ENCODE measurements at regions not wholly inside any gene's neighbourhood (a gene's known extent, or its start where the extent isn't known, plus 50 kb on each side); places are given as distances from the start of the nearest gene placed in this dataset.

DNA sequence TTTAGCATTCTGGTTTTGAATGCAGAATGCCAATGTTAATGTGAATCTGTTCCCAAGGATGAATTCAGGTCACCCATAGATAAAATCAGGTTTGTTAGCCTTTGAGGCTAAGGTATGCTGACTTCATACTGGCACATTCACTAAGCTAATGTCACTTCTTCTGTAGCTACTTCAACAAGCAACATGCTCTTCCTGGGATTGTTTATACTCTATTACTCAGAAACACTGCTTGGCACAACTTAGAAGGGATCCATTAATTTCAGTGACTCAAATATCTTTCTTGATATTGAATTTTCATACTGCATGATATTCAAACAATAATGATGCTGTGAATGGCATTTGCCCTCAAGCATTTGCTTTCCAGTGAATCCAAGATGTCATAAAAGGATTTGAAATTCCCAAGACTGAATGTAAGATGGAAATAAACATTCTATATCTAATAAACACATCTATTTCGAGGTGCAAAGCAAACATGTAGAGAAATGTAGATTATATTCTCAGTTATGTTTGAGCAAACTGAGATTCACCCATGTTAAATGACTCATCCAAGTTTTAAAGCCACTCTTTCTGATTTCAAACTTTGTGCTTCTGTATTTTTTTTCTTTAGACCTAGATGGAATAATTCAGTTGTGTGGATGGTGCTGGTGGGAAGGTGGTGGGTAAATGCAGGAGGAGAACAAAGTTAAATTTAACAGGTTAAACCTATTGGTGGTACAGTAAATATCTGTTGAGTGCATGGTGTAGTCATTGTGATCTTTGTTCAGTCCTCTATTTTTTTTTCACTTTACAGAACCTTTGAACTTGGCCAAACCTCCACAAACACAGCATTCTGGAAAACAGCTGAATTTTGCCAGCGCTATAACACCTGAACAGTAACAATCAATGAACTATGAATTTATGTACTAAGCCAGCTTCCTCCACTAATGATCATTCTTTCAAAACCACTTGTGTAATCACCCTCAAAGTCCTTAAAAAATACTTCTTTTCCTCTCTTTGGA lies 162.1 kb upstream of the XIRP2 start:
- Histone ChIP-seq H3K36me3 (ENCODE audit: insufficient read depth, low read length) (no peaks in the 10 kb centered on the region), H3K27ac (ENCODE audit: low read length) (no peak overlapping the region), H3F3A (ENCODE audit: insufficient read depth, low read length, poor library complexity, severe bottlenecking) (no peaks in the 10 kb centered on the region), H3K27me3 (ENCODE audit: insufficient read depth, low read depth, low read length) (no peaks in the 10 kb centered on the region), H3K9ac (ENCODE audit: low read length) (no peak overlapping the region), H2AFZ (ENCODE audit: low read depth, low read length) (no peak overlapping the region), H4K20me1 (ENCODE audit: insufficient read depth) (no peaks in the 10 kb centered on the region), H3K9me2 (ENCODE audit: insufficient read depth, low read length) (no peaks in the 10 kb centered on the region), H3K4me2 (ENCODE audit: low read length) (no peak overlapping the region), H3K79me2 (replicated peaks; ENCODE audit: insufficient read depth, low read length) (no peaks in the 10 kb centered on the region), H3K4me3 (ENCODE audit: low read length) (no peak overlapping the region), H3K9me3 (ENCODE audit: low read length) (peaks cover under 1% of the 10 kb centered on the region)
- TF ChIP-seq POLR2AphosphoS5 (IDR thresholded peaks at IDR 0.05) (no peak), TAF1 (IDR thresholded peaks at IDR 0.05; ENCODE audit: low read depth) (no peak), MXI1 (conservative IDR thresholded peaks at IDR 0.05; ENCODE audit: poor library complexity, severe bottlenecking) (no peak), RAD21 (conservative IDR thresholded peaks at IDR 0.05) (no peak), EZH2 (IDR thresholded peaks at IDR 0.05; ENCODE audit: borderline replicate concordance, insufficient read depth, low read length, poor library complexity, severe bottlenecking) (no peak), SMC3 (conservative IDR thresholded peaks at IDR 0.05; ENCODE audit: poor library complexity) (no peak), EP300 (conservative IDR thresholded peaks at IDR 0.05; ENCODE audit: poor library complexity, severe bottlenecking) (no peak)
- TF ChIP-seq, protein P1, sequence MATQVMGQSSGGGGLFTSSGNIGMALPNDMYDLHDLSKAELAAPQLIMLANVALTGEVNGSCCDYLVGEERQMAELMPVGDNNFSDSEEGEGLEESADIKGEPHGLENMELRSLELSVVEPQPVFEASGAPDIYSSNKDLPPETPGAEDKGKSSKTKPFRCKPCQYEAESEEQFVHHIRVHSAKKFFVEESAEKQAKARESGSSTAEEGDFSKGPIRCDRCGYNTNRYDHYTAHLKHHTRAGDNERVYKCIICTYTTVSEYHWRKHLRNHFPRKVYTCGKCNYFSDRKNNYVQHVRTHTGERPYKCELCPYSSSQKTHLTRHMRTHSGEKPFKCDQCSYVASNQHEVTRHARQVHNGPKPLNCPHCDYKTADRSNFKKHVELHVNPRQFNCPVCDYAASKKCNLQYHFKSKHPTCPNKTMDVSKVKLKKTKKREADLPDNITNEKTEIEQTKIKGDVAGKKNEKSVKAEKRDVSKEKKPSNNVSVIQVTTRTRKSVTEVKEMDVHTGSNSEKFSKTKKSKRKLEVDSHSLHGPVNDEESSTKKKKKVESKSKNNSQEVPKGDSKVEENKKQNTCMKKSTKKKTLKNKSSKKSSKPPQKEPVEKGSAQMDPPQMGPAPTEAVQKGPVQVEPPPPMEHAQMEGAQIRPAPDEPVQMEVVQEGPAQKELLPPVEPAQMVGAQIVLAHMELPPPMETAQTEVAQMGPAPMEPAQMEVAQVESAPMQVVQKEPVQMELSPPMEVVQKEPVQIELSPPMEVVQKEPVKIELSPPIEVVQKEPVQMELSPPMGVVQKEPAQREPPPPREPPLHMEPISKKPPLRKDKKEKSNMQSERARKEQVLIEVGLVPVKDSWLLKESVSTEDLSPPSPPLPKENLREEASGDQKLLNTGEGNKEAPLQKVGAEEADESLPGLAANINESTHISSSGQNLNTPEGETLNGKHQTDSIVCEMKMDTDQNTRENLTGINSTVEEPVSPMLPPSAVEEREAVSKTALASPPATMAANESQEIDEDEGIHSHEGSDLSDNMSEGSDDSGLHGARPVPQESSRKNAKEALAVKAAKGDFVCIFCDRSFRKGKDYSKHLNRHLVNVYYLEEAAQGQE (IDR thresholded peaks at IDR 0.05; ENCODE audit: borderline replicate concordance): no peak
- TF ChIP-seq, protein P2, sequence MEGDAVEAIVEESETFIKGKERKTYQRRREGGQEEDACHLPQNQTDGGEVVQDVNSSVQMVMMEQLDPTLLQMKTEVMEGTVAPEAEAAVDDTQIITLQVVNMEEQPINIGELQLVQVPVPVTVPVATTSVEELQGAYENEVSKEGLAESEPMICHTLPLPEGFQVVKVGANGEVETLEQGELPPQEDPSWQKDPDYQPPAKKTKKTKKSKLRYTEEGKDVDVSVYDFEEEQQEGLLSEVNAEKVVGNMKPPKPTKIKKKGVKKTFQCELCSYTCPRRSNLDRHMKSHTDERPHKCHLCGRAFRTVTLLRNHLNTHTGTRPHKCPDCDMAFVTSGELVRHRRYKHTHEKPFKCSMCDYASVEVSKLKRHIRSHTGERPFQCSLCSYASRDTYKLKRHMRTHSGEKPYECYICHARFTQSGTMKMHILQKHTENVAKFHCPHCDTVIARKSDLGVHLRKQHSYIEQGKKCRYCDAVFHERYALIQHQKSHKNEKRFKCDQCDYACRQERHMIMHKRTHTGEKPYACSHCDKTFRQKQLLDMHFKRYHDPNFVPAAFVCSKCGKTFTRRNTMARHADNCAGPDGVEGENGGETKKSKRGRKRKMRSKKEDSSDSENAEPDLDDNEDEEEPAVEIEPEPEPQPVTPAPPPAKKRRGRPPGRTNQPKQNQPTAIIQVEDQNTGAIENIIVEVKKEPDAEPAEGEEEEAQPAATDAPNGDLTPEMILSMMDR (IDR thresholded peaks at IDR 0.05; ENCODE audit: poor library complexity, severe bottlenecking): no peak

DNA sequence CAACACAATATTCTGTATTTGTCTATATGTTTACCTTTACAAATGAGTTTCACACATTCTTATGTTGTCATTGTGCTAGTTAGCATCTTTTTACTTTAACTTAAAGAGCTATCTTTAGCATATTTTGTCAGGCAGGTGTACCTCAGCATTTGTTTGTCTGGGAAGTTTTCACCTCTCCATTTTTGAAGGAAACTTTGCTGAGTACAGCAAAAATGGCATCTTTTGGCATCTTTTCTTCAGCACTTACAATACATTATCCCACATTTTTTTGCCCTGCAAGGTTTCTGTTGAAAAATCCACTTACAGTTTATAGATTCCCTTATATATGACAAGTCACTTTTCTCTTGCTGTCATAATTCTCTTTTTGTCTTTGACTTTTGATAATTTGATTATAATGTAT lies 171.3 kb upstream of the XIRP2 start:
- H3K9me2 ChIP-seq (ENCODE audit: insufficient read depth, low read length): no peaks in the 10 kb centered on the region
- H3K4me2 ChIP-seq (ENCODE audit: low read length): no peak overlapping the region
- no peaks in the 10 kb centered on the region for H3F3A ChIP-seq (ENCODE audit: insufficient read depth, low read length, poor library complexity, severe bottlenecking)
- H3K9me3 ChIP-seq (ENCODE audit: low read length): peaks cover 6% of the 10 kb centered on the region
- H4K20me1 ChIP-seq (ENCODE audit: insufficient read depth): no peaks in the 10 kb centered on the region
- H3K4me3 ChIP-seq (ENCODE audit: low read length): no peak overlapping the region
- no peaks in the 10 kb centered on the region for H3K36me3 ChIP-seq (ENCODE audit: insufficient read depth, low read length)
- H3K27me3 ChIP-seq (ENCODE audit: insufficient read depth, low read depth, low read length): no peaks in the 10 kb centered on the region
- no peak overlapping the region for H3K27ac ChIP-seq (ENCODE audit: low read length)
- no peaks in the 10 kb centered on the region for H3K79me2 ChIP-seq (replicated peaks; ENCODE audit: insufficient read depth, low read length)
- no peak overlapping the region for H3K9ac ChIP-seq (ENCODE audit: low read length)
- no peak overlapping the region for H2AFZ ChIP-seq (ENCODE audit: low read depth, low read length)
- TF ChIP-seq POLR2AphosphoS5 (IDR thresholded peaks at IDR 0.05) (no peak), RAD21 (conservative IDR thresholded peaks at IDR 0.05) (no peak), EP300 (conservative IDR thresholded peaks at IDR 0.05; ENCODE audit: poor library complexity, severe bottlenecking) (no peak), EZH2 (IDR thresholded peaks at IDR 0.05; ENCODE audit: borderline replicate concordance, insufficient read depth, low read length, poor library complexity, severe bottlenecking) (no peak), MXI1 (conservative IDR thresholded peaks at IDR 0.05; ENCODE audit: poor library complexity, severe bottlenecking) (no peak), TAF1 (IDR thresholded peaks at IDR 0.05; ENCODE audit: low read depth) (no peak), SMC3 (conservative IDR thresholded peaks at IDR 0.05; ENCODE audit: poor library complexity) (no peak)
- TF ChIP-seq, protein P2 (IDR thresholded peaks at IDR 0.05; ENCODE audit: poor library complexity, severe bottlenecking): no peak
- TF ChIP-seq, protein P1 (IDR thresholded peaks at IDR 0.05; ENCODE audit: borderline replicate concordance): no peak
